ENCODE measurements at regions not wholly inside any gene's neighbourhood (a gene's known extent, or its start where the extent isn't known, plus 50 kb on each side); places are given as distances from the start of the nearest gene placed in this dataset.
"Not testable (repeated sequence)": the region's sequence is repeated elsewhere in the genome, so short reads cannot be mapped to it uniquely, and the experiment has no call there.

DNA sequence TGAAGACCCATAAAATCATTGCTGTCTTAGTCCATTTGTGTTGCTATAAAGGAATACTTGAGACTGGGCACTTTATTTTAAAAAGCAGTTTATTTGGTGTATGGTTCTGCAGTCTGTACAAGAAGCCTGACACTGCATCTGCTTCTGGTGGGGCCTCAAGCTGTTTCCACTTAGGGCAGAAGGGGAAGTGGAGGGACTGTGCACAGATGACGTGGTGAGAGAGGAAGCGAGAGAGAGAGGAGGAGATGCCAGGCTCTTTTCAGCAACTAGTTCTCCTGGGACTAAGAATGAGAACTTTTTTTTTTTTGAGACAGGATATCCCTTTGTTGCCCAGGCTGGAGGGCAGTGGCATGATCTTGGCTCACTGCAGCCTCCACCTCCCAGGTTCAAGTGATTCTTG lies 171.9 kb downstream of the NPIPA7 start:
- not testable (repeated sequence) for DNase-seq (ENCODE audit: low read depth); H3K4me3 ChIP-seq (ENCODE audit: control insufficient read depth, low read depth, low read length)

DNA sequence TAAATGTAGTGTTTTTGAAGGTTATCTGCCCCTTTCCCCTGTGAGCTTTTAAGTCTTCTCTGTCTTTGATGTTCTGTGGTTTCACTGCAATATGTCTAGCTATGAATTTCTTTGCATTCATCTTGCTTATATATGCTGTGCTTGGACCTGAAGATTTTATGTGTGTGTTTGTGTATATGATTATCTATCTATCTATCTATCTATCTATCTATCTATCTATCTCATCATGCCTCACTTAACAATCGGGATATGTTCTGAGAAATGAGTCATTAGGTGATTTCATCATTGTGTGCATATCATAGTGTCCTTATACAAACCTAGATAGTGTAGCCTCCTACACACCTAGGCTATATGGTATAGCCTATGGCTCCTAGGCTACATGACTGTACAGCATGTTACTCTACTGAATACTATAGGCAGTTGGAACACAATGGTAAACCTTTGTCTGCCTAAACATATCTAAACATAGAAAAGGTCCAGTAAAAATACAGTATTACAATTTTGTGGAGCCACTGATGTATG lies 173.9 kb downstream of the NPIPA7 start:
- not testable (repeated sequence) for H3K4me3 ChIP-seq (ENCODE audit: control insufficient read depth, low read depth, low read length); DNase-seq (ENCODE audit: low read depth)

DNA sequence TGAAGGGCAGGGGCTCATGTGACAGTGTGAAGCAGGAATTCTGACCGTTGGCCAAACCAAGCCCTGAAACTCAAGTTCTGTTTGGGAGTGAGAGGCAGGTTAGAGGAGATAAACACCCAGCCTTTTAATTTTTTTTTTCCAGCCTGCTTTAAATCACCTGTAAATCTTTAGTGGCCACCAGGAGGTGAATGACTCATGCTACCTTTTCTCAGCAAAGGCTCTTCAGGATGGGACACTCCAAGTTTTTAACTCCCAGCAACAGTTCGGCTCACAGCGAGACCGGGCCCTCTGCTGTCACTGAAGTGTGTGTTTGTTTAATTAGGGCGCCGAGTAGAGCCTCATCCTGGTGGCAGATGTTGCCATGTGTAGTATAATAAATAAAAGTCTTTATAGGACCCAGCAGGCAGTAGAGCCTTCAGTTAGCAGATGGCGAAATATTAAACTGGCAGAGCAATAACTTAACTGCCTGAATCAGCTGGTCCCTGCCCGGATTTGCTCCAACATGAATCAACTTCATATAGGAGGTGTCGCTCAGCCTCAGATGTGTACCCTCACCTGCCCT lies 180.3 kb downstream of the NPIPA7 start:
- DNase-seq (ENCODE audit: low read depth); H3K4me3 ChIP-seq (ENCODE audit: control insufficient read depth, low read depth, low read length): not testable (repeated sequence)

DNA sequence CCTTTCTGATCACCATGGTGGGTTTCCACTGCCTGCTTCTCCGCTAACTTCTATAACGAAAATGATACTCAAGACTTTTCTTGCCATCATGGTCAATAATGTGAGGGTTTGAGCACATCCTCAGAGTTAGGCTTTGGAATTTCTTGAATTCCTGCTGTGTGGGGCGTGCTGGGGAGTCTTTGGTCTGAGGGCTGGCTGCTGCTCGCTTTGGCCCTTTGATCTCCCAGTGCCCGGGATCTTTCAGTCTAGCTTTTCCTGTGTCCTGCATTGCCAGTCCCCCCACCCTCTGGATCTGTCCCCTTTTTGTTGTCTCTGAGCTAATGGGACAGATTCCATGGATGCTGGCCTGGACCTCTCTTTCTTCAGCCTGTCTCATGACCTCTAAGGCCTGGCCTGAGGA lies 182.6 kb downstream of the NPIPA7 start:
- not testable (repeated sequence) for DNase-seq (ENCODE audit: low read depth); H3K4me3 ChIP-seq (ENCODE audit: control insufficient read depth, low read depth, low read length)

DNA sequence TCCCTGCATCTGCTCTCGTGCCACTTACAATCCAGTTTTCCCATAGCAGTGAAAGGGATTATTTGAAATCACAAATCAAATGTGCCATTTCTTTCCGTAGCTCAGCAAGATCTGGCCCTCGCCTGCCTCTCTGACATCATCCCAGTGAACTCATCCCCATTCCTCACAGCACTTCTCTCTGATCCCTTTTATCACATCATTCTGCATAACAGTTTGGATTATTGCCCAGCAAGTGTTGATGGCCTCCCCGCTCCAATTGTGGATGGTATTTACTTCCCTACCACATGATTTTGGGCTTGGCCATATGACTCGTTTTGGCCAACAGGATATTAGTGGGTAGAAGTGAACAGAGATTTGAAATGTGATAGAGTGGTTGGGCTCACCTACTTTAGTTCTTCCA lies 185.0 kb downstream of the NPIPA7 start:
- DNase-seq (ENCODE audit: low read depth); H3K4me3 ChIP-seq (ENCODE audit: control insufficient read depth, low read depth, low read length): not testable (repeated sequence)

DNA sequence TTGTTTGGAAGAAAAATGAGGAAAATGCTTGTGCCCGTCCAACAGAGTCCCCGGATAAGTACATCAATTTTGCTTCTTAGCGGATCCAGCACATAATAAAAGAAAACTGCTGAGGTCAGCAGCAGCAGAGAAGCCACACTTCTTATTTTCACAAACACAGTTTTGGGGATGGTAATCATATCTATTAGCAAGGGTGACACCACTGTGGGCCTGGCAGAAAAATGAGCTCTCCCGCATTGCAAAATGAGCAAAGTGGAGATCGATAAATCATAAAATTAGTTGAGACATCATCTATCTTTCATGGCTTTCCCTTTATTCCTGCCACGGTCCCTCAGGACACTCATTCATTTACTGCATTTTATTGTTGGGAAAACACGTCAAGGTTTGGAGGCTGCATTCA lies 186.4 kb downstream of the NPIPA7 start:
- H3K4me3 ChIP-seq (ENCODE audit: control insufficient read depth, low read depth, low read length); DNase-seq (ENCODE audit: low read depth): not testable (repeated sequence)

DNA sequence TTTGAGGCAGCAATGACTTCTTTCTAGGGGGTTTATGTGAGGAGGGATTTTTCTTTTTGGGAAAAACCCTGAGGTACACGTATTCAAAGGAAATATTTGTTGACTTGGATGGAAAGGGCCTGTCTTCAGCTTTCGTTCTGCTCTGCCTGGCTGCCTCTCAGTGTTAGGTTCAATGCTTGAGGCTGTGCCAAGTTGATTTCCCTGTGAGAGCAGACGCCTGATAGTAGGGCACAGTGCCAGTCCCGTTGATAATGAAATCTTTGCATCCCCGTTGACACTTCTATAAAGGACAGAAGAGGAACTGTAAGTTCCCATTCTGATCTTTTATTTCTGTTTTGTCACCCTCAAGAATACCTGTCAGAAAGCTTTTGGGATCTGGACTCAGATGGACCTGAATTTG lies 191.1 kb downstream of the NPIPA7 start:
- DNase-seq (ENCODE audit: low read depth); H3K4me3 ChIP-seq (ENCODE audit: control insufficient read depth, low read depth, low read length): not testable (repeated sequence)

DNA sequence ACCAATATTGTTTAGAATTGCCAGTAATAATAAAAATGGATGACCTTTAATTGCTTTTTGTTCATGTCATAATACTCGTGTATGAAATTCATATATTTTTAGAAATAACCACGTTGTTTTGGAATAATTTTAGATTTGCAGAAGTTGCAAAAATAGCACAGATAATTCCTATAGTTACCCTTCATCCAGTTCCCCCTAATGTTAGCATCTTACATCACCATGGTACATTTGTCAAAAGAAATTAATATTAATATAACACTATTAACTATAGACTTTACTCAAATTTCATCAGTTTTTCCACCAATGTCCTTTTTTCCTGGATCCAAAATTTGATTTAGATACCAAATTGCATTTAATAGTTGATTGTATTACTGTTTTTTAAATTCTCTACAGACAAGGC lies 191.9 kb downstream of the NPIPA7 start:
- not testable (repeated sequence) for DNase-seq (ENCODE audit: low read depth)

DNA sequence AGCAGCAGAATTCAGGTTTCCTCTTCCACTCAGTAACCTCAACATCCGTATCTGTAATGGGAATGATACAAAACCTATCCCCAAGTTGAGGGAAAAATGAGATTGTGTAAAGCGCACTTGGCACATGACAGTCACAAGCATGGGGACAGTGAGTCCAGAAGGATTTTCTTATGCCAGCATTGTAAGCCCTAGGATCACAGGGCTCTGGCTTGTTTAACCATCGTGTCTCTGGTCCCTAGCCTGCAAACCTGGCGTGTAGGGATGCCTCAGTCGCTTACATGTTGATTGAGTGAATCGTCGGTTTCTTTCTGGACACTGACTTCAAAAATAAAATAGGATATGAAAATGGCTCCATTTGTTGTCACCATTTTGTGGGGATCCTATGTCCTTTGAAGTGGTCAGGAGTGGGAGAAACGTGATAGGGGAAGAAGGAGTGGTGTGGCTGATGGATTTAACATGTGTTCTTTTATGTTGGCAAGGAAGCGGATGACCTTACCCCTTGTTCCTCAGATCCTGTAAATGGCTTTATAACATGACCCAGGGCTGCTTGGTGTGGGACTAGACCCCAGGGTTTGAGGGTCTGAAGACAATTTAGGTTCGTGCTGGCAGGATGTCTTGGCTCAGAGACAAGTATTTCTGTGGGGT lies 193.3 kb downstream of the NPIPA7 start:
- DNase-seq (ENCODE audit: low read depth); H3K4me3 ChIP-seq (ENCODE audit: control insufficient read depth, low read depth, low read length): not testable (repeated sequence)

More for the DNA sequence above, 191.9 kb downstream of the NPIPA7 start:
- not testable (repeated sequence) for H3K4me3 ChIP-seq (ENCODE audit: control insufficient read depth, low read depth, low read length)

DNA sequence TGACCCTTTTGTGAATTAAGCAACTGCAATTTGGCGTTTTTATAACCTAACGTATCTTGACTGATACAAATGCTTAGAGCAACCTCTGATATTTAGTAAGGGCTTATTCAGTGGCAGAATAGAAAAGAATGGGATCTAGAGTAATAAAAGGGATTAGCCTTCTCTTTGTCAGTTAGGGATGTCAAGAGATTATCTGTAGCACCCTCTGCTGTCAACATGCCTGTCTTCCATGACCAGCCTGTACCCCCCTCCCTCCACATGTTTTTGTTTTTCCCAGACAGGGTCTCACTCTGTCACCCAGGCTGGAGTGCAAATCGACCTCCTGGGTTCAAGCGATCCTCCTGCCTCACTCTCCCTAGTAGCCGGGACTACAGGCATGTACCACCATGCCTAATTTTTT lies 198.1 kb downstream of the NPIPA7 start:
- not testable (repeated sequence) for H3K4me3 ChIP-seq (ENCODE audit: control insufficient read depth, low read depth, low read length); DNase-seq (ENCODE audit: low read depth)

DNA sequence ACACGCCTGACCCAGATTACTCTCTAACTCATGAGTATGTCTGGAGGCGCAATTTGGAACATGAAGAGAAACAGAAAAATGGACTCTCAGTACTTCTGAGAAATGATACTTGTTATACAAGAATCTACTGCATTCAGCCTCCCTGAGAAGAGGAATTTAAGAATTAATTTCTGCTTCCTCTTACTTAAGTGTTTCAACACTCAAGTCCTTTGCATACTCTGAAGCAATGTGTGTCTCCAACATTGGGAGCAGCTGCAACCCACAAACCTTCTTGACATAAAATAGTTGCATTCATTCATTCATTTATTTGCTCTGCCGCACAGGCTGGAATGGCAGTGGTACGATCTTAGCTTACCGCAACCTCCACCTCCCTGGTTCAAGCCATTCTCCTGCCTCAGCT lies 199.8 kb downstream of the NPIPA7 start:
- no peak overlapping the region for H3K4me3 ChIP-seq (ENCODE audit: control insufficient read depth, low read depth, low read length)
- no peak for DNase-seq (ENCODE audit: low read depth)
- TF ChIP-seq, protein P1, sequence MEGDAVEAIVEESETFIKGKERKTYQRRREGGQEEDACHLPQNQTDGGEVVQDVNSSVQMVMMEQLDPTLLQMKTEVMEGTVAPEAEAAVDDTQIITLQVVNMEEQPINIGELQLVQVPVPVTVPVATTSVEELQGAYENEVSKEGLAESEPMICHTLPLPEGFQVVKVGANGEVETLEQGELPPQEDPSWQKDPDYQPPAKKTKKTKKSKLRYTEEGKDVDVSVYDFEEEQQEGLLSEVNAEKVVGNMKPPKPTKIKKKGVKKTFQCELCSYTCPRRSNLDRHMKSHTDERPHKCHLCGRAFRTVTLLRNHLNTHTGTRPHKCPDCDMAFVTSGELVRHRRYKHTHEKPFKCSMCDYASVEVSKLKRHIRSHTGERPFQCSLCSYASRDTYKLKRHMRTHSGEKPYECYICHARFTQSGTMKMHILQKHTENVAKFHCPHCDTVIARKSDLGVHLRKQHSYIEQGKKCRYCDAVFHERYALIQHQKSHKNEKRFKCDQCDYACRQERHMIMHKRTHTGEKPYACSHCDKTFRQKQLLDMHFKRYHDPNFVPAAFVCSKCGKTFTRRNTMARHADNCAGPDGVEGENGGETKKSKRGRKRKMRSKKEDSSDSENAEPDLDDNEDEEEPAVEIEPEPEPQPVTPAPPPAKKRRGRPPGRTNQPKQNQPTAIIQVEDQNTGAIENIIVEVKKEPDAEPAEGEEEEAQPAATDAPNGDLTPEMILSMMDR (conservative IDR thresholded peaks at IDR 0.05; ENCODE audit: control insufficient read depth, insufficient read depth, low read depth, low read length) = no peak

DNA sequence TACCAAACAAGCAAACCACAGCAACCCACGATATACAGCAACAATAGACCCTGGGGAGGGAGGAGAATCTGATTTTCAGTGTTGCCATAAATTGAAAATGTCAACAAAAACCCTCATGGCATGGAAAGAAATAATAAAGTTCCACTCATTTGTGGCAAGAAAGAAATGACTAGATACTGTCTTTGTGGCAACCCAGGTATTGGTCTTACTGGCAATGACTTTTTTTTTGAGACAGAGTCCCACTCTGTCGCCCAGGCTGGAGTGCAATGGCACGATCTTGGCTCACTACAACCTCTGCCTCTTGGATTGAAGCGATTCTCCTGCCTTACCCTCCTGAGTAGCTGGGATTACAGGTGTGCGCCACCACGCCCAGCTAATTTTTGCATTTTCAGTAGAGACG lies 204.0 kb downstream of the NPIPA7 start:
- H3K4me3 ChIP-seq (ENCODE audit: control insufficient read depth, low read depth, low read length); DNase-seq (ENCODE audit: low read depth): not testable (repeated sequence)

DNA sequence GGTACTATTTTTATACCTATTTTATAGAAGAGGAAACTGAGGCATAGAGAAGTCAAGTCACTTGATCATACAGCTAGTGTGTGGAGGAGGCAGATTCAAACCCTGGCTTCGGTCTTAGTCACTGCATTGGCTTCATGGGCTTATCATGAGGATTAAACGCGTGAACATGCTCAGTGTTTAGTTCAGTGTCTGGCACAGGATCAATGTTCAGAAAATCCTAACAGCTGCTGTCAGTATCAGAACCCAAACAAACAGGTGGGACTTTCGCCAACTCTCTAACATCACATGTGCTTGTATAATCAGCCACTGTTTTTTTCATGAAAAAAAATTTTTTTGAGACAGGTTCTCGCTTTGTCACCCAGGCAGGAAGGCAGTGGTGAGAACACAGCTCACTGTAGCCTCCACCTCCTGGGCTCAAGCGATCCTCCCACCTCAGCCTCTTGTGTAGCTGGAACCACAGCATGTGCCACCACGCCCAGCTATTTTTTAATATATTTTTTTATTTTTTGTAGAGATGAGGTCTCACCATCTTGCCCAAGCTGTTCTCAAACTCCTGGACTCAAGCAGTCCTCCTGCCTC lies 207.2 kb downstream of the NPIPA7 start:
- not testable (repeated sequence) for H3K4me3 ChIP-seq (ENCODE audit: control insufficient read depth, low read depth, low read length); DNase-seq (ENCODE audit: low read depth)

DNA sequence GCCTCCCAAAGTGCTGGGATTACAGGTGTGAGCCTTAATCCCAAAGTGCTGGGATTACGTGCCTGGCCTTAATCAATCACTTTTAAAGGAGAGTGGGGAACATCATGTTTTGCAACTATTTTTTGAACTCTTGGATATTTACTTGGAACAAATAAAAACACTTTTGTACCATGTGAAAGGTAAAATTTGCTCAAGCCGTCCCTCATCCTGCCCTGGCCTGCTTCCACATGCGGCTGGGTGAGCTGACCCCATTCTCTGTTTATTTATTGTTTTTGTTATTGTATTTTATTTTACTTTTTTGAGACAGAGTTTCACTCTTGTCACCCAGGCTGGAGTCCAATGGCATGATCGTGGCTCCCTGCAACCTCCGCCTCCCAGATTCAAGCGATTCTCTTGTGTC lies 208.0 kb downstream of the NPIPA7 start:
- DNase-seq (ENCODE audit: low read depth); H3K4me3 ChIP-seq (ENCODE audit: control insufficient read depth, low read depth, low read length): not testable (repeated sequence)

DNA sequence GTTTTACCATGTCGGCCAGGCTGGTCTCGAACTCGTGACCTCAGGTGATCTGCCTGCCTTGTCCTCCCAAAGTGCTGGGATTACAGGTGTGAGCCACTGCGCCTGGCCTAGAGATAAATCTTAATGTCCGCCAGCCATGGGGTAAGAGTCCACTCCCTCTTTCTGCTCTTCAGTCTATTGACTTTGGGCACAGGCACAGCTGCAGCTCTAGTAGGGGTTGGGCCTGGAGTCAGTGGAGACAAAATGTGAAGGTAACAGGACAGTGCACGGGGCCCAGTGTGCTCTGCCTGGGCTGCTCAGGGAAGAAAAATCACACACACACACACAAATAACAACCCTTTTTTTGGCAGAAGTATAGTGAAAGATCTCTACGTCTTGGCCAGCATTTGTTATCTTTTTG lies 209.5 kb downstream of the NPIPA7 start:
- not testable (repeated sequence) for DNase-seq (ENCODE audit: low read depth); H3K4me3 ChIP-seq (ENCODE audit: control insufficient read depth, low read depth, low read length)

DNA sequence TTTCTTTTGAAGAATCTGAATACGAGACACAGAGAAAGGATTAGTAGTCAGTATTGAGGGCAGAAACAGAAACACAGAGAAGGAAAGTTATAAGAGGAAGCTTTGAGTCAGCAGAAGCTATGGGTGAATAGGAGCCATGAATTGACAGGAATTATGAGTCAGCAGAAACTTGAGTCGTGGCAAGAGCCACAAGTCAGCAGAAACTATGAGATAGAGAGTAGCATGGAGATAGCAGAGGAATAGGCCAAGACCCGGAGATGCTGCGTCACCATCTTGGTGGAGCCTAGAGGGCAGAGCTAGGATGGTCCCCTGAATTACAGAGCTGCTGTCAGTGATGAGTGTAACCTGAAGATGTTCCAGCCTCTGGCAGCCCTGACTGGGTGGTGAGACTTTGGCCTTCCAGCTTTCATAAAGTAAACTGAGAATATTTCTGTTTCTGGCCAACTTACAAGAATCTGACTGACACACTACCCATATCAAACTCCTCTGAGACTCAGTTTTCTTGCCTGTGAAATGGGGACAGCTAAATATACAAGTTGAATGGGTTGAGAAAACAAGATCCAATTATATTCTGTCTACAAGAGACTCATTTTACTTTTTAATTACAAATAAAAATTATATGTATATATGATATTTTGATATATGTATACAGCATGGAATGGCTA lies 211.8 kb downstream of the NPIPA7 start:
- H3K4me3 ChIP-seq (ENCODE audit: control insufficient read depth, low read depth, low read length); DNase-seq (ENCODE audit: low read depth): not testable (repeated sequence)
